Esophagus squamous epithelium (tissue), 4 donors: ENCODE measurements at regions not wholly inside any gene's neighbourhood (a gene's known extent, or its start where the extent isn't known, plus 50 kb on each side); places are given as distances from the start of the nearest gene placed in this dataset.
"Not testable (repeated sequence)": the region's sequence is repeated elsewhere in the genome, so short reads cannot be mapped to it uniquely, and the experiment has no call there.

ENCODE experiments used
- CTCF ChIP-seq, 6 experiments: fragments of 450-650 bp in 4 of 6; fragments of 200-600 bp in 2 of 6; sonication (generic) in 2 of 6; IDR thresholded peaks; one replicate each; pipeline ENCODE4 v1.5.1; 2016 to 2019; ENCODE audit warnings: antibody characterized with exemption in 6 of 6, mild to moderate bottlenecking in 4 of 6, moderate library complexity in 4 of 6
- POLR2A ChIP-seq, 4 donors: fragments of 450-650 bp; IDR thresholded peaks; one replicate each; pipeline ENCODE4 v1.6.1; 2017; ENCODE audit warnings: antibody characterized with exemption in 4 of 4, mild to moderate bottlenecking in 4 of 4, moderate library complexity in 3 of 4

- TF ChIP-seq CTCF, POLR2A (IDR thresholded peaks at IDR 0.05): not testable (repeated sequence)
Measured at GRCh38 chr4:1544435-1544834, 138.2 kb upstream of the NKX1-1 start.
